Umbilical cord (tissue), 1 donor: ENCODE measurements at regions not wholly inside any gene's neighbourhood (a gene's known extent, or its start where the extent isn't known, plus 50 kb on each side); places are given as distances from the start of the nearest gene placed in this dataset.

Experiments
- DNase-seq: peaks from one replicate; pipeline ENCODE4 v3.0.0-alpha.2; 2015; ENCODE audit warnings: low spot score

- DNase-seq = no peak
Observed at GRCh38 chr1:222242492-222242891, 305.4 kb downstream of the HHIPL2 start.

- DNase-seq = no peak
Observed at GRCh38 chr1:222241410-222241809, 306.5 kb downstream of the HHIPL2 start.

DNA sequence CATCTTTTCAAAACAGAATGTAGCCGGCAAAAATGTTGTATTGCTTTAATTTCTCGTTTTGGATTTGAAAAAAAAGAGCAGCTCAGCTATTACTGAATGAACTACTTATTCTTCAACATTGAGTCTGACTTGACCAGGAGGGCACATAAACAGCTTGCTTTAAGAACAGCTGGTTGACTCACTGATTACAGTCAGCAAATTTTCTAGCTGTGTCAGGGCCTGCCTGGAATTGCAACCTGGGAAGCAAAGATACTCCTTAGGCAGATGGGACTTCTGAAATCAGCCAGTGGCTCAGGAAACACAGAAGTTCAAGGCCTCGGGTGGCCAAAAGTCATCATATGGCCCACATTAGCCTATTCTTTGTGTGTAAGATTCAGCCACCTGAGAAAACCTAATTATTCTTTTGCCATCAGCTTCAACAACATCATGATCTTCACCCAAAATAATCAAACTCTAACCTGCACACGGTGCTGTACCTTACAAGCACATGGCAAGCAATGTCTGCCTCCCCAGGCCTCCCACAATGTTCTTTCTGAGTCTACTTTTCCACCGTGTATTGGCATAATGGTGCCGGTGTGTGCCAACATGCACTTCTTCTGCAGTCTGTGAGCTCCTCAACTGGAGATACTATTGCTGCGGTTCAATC, 307.2 kb downstream of the HHIPL2 start:
- DNase-seq = peak; percentile 27

GRCh38 chr1:222239130-222239529, 308.8 kb downstream of the HHIPL2 start:
- DNase-seq = no peak

- no peak for DNase-seq
Observed at GRCh38 chr1:222234351-222234750, 313.6 kb downstream of the HHIPL2 start.

DNA sequence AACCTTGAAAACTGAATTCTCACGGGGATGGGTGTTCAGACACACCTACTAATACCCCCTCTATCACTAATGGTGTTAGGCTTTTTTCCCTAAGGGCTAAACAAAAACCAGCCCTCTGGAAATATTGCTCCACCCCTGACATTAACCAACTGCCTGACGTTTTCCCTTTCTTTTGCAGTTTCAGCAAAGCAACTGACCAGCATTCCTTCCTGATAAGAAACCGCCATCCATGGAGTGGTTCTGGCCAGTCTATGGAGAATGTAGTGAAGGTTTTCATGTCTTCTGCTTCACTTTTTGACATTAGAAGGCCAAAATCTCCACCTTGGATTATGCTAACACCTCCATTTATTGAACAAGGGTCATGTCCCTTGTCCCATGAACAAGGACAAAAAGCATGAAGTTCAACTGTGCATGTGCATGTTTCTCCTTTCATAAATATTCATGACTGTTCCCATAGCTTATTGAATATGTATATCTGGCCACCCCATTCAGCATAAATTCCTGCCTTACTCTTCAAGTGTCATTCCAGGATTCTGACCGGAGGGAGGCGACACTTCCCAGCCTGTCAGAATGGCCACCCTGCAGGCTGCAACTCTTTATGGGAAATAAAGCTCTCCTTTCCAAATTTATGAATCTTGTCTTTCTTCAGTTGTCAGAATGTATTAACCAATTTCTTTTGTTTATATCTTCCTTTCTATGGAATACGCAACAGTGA, 314.3 kb downstream of the HHIPL2 start:
- peak; percentile 55 for DNase-seq

- no peak for DNase-seq
Observed at GRCh38 chr1:222232842-222233241, 315.1 kb downstream of the HHIPL2 start.

GRCh38 chr1:222229672-222230312, 318.1 kb downstream of the HHIPL2 start:
- no peak for DNase-seq

- peak; percentile 47 for DNase-seq
Observed at GRCh38 chr1:222225316-222225691, 322.6 kb downstream of the HHIPL2 start.

DNA sequence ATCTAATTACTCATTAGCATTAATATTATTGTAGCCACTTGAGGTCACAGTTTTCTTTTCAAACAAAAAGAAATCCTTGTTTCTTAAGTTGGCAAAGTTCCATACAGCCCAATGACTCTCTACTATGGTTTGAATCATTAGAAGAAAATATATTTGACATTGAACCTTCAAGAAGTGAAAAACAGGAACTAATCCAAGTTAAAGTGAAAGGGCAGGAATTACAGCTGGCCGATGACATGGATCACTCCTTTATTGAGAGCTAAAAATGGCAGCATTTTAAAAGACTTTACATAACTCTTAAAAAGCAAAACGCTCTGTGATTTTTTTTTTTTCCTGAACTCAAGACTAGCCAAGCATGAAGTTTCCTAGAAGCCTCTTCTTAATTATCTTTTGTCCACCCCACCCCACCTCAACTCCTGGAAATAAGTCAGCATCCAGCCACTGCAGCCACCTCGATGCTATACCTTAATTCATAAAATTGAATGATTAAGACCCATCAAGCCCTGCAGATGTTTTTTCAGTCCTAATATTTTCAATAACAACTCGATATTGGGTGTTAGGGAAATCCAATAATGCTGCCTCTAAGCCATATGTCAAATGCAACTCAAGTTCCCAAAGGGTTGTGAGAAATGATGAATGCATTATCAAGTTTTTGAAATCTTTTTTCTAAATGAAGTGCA, 323.1 kb downstream of the HHIPL2 start:
- DNase-seq = peak; percentile 43

DNA sequence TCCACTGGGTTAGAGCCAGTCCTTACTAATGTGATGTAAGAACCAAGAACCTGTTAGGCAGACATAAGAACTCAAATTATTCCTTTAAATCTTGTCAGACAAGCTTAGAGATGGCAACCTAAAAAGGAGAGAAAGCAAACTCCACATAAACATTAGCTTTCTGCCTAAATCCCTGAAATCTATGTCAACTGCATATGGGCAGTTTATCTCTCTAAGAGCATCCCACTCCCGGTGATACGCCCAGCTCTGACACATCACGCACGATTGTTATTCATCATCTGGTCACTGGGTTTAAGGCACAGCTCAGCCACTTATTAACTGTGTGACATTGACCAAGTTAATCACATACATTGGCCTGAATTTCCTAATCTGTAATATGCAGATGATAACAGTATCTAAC, 323.7 kb downstream of the HHIPL2 start:
- peak; percentile 87 for DNase-seq

DNA sequence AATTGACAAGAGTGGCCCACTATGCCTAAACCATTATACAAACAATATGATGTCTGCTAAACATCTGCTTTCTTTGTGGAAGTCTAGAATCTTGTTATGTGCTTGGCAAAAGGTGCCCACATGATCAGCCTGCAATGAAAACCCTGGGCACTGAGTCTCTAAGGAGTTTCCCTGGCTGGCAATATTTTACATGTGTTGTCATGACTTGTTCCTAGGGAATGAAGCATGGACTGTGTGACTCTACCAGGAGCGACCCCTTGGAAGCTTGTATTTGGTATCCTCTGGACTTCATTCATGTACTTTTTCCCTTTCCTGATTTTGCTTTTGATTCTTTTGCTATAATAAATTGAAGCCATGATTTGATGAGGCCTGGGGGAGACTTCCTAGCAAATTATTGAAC, 324.9 kb downstream of the HHIPL2 start:
- DNase-seq = no peak

- no peak for DNase-seq
Observed at GRCh38 chr1:222216255-222216754, 331.6 kb downstream of the HHIPL2 start.

GRCh38 chr1:222210776-222211175, 337.1 kb downstream of the HHIPL2 start:
- DNase-seq = no peak

- no peak for DNase-seq
Observed at GRCh38 chr1:222204475-222204874, 343.4 kb downstream of the HHIPL2 start.

DNA sequence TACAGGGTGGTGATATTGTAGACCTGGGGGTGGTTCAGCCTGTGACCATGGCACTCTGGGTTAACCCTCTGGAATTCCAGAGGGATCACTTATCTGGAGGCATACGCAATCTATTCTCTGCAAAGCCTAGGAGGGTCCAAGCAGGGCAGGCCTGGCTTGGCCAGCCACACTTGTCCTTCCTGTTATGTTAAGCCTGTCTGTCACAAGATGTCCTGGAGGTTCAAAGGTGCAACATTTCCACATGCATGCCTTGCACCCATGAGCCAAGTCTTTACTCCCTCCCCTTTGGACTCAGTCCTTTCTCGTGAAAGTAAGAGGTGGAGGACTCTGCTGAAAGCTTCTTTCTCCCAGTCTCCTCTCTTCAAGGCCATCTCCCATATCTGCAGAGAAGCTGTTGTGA, 345.1 kb downstream of the HHIPL2 start:
- no peak for DNase-seq

GRCh38 chr1:222196736-222197135, 351.2 kb downstream of the HHIPL2 start:
- no peak for DNase-seq

DNA sequence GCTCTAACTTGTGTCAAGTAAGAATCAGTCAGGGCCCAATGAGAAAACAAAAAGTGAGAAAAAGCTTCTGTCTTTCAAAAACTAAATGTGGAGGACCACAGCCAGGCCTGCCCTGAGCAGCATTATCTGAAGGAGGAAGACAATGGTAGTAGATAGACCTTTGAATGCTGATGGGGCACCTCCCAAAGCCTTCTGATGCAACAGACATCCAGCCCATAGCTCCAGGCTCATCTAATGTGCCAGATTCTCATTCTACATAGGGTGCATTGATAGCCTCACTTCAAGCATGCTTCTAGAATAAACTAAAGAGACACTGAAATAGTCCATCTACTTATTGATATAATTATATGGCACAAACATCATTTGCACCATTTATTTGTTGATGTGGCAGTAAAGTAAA, 351.6 kb downstream of the HHIPL2 start:
- DNase-seq = no peak

- DNase-seq = no peak
Observed at GRCh38 chr1:222195857-222196256, 352.0 kb downstream of the HHIPL2 start.

- no peak for DNase-seq
Observed at GRCh38 chr1:222189218-222189617, 358.7 kb downstream of the HHIPL2 start.

DNA sequence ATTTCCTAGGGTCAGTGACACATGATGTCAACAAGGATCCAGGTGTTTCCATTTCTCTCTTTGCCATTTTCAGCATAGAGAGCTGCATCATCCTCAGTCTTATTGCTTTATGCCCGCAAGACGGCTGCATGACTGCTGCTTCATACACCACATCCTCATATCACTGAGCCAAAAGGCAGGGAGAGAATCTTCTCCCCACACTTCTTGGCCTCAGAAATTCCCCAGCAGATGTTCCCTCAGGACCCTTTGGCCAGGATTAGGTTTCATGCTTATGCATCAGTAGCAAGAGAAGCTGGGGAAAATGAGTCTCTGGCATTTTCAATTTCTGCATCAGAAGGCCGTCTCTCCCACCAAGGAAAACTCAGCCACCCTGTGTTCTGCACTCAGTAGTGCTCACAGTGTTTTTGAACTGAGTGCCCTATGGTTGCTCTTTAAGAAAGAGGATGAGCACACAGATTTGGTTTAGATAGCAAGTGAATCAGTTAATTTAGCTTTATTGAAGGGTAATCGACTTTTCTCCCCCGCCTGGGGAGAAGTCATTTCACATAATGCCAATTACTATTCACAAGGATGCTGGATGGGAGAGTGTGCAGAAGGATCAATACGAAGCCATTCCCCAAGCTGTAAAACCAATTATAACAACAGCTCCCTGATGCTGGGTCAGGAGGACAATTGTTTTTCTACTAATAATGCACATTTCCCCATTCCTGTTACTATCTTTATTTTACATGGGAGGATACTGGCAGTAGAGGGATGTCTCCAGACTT, 360.2 kb downstream of the HHIPL2 start:
- DNase-seq = no peak
